ENCODE measurements at regions not wholly inside any gene's neighbourhood (a gene's known extent, or its start where the extent isn't known, plus 50 kb on each side); places are given as distances from the start of the nearest gene placed in this dataset.

- Histone ChIP-seq H3K9ac (ENCODE audit: low read length) (peak overlapping the region; percentile 74), H3K4me3 (ENCODE audit: insufficient read depth, low read depth, low read length) (peak overlapping the region; percentile 2), H3K4me1 (ENCODE audit: insufficient read depth, low read length) (peaks cover 57% of the 10 kb centered on the region), H3K79me2 (ENCODE audit: insufficient read depth, low read length) (no peaks in the 10 kb centered on the region), H3K27me3 (ENCODE audit: insufficient read depth, low read length) (no peaks in the 10 kb centered on the region), H3K36me3 (ENCODE audit: insufficient read depth, low read length) (no peaks in the 10 kb centered on the region), H3K4me2 (ENCODE audit: low read length) (peak overlapping the region; percentile 77), H4K20me1 (ENCODE audit: insufficient read depth, low read length) (no peaks in the 10 kb centered on the region), H2AFZ (ENCODE audit: low read depth, low read length) (no peak overlapping the region), H3K27ac (ENCODE audit: low read depth, low read length) (peak overlapping the region; percentile 88), H3K9me3 (ENCODE audit: insufficient read depth, low read depth, low read length) (no peaks in the 10 kb centered on the region)
- H3K27ac Mint-ChIP-seq (ENCODE audit: unreplicated experiment), result peak overlapping the region; percentile 88
- no peak for TF ChIP-seq EZH2 (IDR thresholded peaks at IDR 0.05; ENCODE audit: insufficient read depth, low read length)
- H3K36me3 Mint-ChIP-seq (ENCODE audit: low read depth, unreplicated experiment), result no peaks in the 10 kb centered on the region
- no peaks in the 10 kb centered on the region for H3K9me3 Mint-ChIP-seq (ENCODE audit: unreplicated experiment)
- no peak for FAIRE-seq
- H3K4me1 Mint-ChIP-seq (ENCODE audit: low read depth, unreplicated experiment), result peaks cover 67% of the 10 kb centered on the region
- no peak overlapping the region for H3K4me3 Mint-ChIP-seq (ENCODE audit: unreplicated experiment)
- H3K27me3 Mint-ChIP-seq (ENCODE audit: low read depth, unreplicated experiment), result no peaks in the 10 kb centered on the region
- peak; percentile 97 for DNase-seq (ENCODE audit: low read depth)
Observed at GRCh38 chr1:234961456-234962339, 166.9 kb downstream of the TOMM20 start.

- H3K27ac Mint-ChIP-seq (ENCODE audit: unreplicated experiment), result no peak overlapping the region
- H3K27ac ChIP-seq (ENCODE audit: low read depth, low read length), result peak overlapping the region; percentile 88
Observed at GRCh38 chr1:234960722-234961455, 167.7 kb downstream of the TOMM20 start.

More at GRCh38 chr1:234960722-234961455, 167.7 kb downstream of the TOMM20 start:
- no peaks in the 10 kb centered on the region for H3K9me3 ChIP-seq (ENCODE audit: insufficient read depth, low read depth, low read length)
- no peaks in the 10 kb centered on the region for H3K36me3 Mint-ChIP-seq (ENCODE audit: low read depth, unreplicated experiment)
- H3K9me3 Mint-ChIP-seq (ENCODE audit: unreplicated experiment), result no peaks in the 10 kb centered on the region
- no peaks in the 10 kb centered on the region for H4K20me1 ChIP-seq (ENCODE audit: insufficient read depth, low read length)
- H3K4me1 ChIP-seq (ENCODE audit: insufficient read depth, low read length), result peaks cover 64% of the 10 kb centered on the region
- no peaks in the 10 kb centered on the region for H3K79me2 ChIP-seq (ENCODE audit: insufficient read depth, low read length)
- no peak for FAIRE-seq
- peak overlapping the region; percentile 74 for H3K9ac ChIP-seq (ENCODE audit: low read length)
- no peak overlapping the region for H3K4me3 ChIP-seq (ENCODE audit: insufficient read depth, low read depth, low read length)
- no peak for TF ChIP-seq EZH2 (IDR thresholded peaks at IDR 0.05; ENCODE audit: insufficient read depth, low read length)
- no peak for TF ChIP-seq CTCF (IDR thresholded peaks at IDR 0.05; ENCODE audit: insufficient read depth, low read depth, low read length)
- H3K27me3 ChIP-seq (ENCODE audit: insufficient read depth, low read length), result no peaks in the 10 kb centered on the region
- no peaks in the 10 kb centered on the region for H3K27me3 Mint-ChIP-seq (ENCODE audit: low read depth, unreplicated experiment)
- H3K4me1 Mint-ChIP-seq (ENCODE audit: low read depth, unreplicated experiment), result peaks cover 75% of the 10 kb centered on the region
- no peak overlapping the region for H2AFZ ChIP-seq (ENCODE audit: low read depth, low read length)
- DNase-seq (ENCODE audit: low read depth), result peak; percentile 49
- peak overlapping the region; percentile 77 for H3K4me2 ChIP-seq (ENCODE audit: low read length)
- no peak overlapping the region for H3K4me3 Mint-ChIP-seq (ENCODE audit: unreplicated experiment)
- no peaks in the 10 kb centered on the region for H3K36me3 ChIP-seq (ENCODE audit: insufficient read depth, low read length)

Measured in astrocyte (in vitro differentiated cells and primary cell).